ENCODE measurements at regions not wholly inside any gene's neighbourhood (a gene's known extent, or its start where the extent isn't known, plus 50 kb on each side); places are given as distances from the start of the nearest gene placed in this dataset.
"Not testable (repeated sequence)": the region's sequence is repeated elsewhere in the genome, so short reads cannot be mapped to it uniquely, and the experiment has no call there.

GRCh38 chr1:121511455-121511854, 326.7 kb downstream of the SRGAP2C start:
- not testable (repeated sequence) for H3K23ac ChIP-seq (ENCODE audit: low read length in 2 of 2); H3K4me3 ChIP-seq (ENCODE audit: insufficient read depth in 1 of 2, low read depth in 1 of 2, low read length in 2 of 2); H3K27me3 ChIP-seq (ENCODE audit: control insufficient read depth in 1 of 2, insufficient read depth in 1 of 2, low read length in 2 of 2); H3K4ac ChIP-seq (ENCODE audit: low read depth in 1 of 2, low read length in 2 of 2); H4K8ac ChIP-seq (ENCODE audit: low read length); H2BK5ac ChIP-seq (ENCODE audit: low read depth, low read length, poor library complexity, severe bottlenecking); H3K27ac ChIP-seq (ENCODE audit: low read length, poor library complexity, severe bottlenecking); H3K14ac ChIP-seq (ENCODE audit: low read length in 2 of 2); H2BK15ac ChIP-seq (ENCODE audit: low read depth, poor library complexity, severe bottlenecking); H4K91ac ChIP-seq (ENCODE audit: low read length); H3K79me1 ChIP-seq (replicated peaks; ENCODE audit: low read length, poor library complexity, severe bottlenecking); H3K4me1 ChIP-seq (ENCODE audit: control insufficient read depth, insufficient read depth, low read depth, low read length); H2BK120ac ChIP-seq (ENCODE audit: low read depth, low read length); H2AK5ac ChIP-seq (ENCODE audit: low read length, severe bottlenecking); DNase-seq; H2BK12ac ChIP-seq (ENCODE audit: low read length in 2 of 2); H3K4me2 ChIP-seq (ENCODE audit: low read length, poor library complexity, severe bottlenecking); H3K18ac ChIP-seq (ENCODE audit: low read depth in 1 of 2, low read length in 2 of 2); H2AFZ ChIP-seq (ENCODE audit: low read depth, low read length); H3K36me3 ChIP-seq (ENCODE audit: control insufficient read depth in 1 of 2, insufficient read depth in 2 of 2, low read depth in 1 of 2, low read length in 2 of 2); H3K9ac ChIP-seq (ENCODE audit: low read length)
- 73% methylated on average over 5 of the region's 5 CpGs for WGBS
- peaks cover 27% of the 10 kb centered on the region for H3K9me3 ChIP-seq (ENCODE audit: control insufficient read depth, low read length)

GRCh38 chr1:121511876-121512275, 327.1 kb downstream of the SRGAP2C start:
- H3K36me3 ChIP-seq (ENCODE audit: control insufficient read depth in 1 of 2, insufficient read depth in 2 of 2, low read depth in 1 of 2, low read length in 2 of 2); H3K4ac ChIP-seq (ENCODE audit: low read depth in 1 of 2, low read length in 2 of 2); H2BK120ac ChIP-seq (ENCODE audit: low read depth, low read length); H3K4me3 ChIP-seq (ENCODE audit: insufficient read depth in 1 of 2, low read depth in 1 of 2, low read length in 2 of 2); H3K9ac ChIP-seq (ENCODE audit: low read length); H3K27me3 ChIP-seq (ENCODE audit: control insufficient read depth in 1 of 2, insufficient read depth in 1 of 2, low read length in 2 of 2); H2AFZ ChIP-seq (ENCODE audit: low read depth, low read length); H3K79me1 ChIP-seq (replicated peaks; ENCODE audit: low read length, poor library complexity, severe bottlenecking); H4K8ac ChIP-seq (ENCODE audit: low read length); H2BK5ac ChIP-seq (ENCODE audit: low read depth, low read length, poor library complexity, severe bottlenecking); H2AK5ac ChIP-seq (ENCODE audit: low read length, severe bottlenecking); H2BK15ac ChIP-seq (ENCODE audit: low read depth, poor library complexity, severe bottlenecking); H3K4me2 ChIP-seq (ENCODE audit: low read length, poor library complexity, severe bottlenecking); H3K27ac ChIP-seq (ENCODE audit: low read length, poor library complexity, severe bottlenecking); H4K91ac ChIP-seq (ENCODE audit: low read length); H3K14ac ChIP-seq (ENCODE audit: low read length in 2 of 2); H3K4me1 ChIP-seq (ENCODE audit: control insufficient read depth, insufficient read depth, low read depth, low read length); H3K23ac ChIP-seq (ENCODE audit: low read length in 2 of 2); H2BK12ac ChIP-seq (ENCODE audit: low read length in 2 of 2); DNase-seq; H3K18ac ChIP-seq (ENCODE audit: low read depth in 1 of 2, low read length in 2 of 2): not testable (repeated sequence)
- peaks cover 27% of the 10 kb centered on the region for H3K9me3 ChIP-seq (ENCODE audit: control insufficient read depth, low read length)
- 67% methylated on average over 1 of the region's 1 CpG for WGBS

GRCh38 chr1:121515235-121515634, 330.5 kb downstream of the SRGAP2C start:
- WGBS = 57% methylated on average over 2 of the region's 2 CpGs
- peaks cover 12% of the 10 kb centered on the region for H3K9me3 ChIP-seq (ENCODE audit: control insufficient read depth, low read length)

GRCh38 chr1:121516234-121516967, 331.6 kb downstream of the SRGAP2C start:
- Histone ChIP-seq H2BK120ac (ENCODE audit: low read depth, low read length) (no peak overlapping the region), H3K4me2 (ENCODE audit: low read length, poor library complexity, severe bottlenecking) (no peak overlapping the region), H2BK5ac (ENCODE audit: low read depth, low read length, poor library complexity, severe bottlenecking) (no peak overlapping the region), H2AFZ (ENCODE audit: low read depth, low read length) (no peak overlapping the region), H3K18ac (ENCODE audit: low read depth in 1 of 2, low read length in 2 of 2) (no peak overlapping the region), H3K36me3 (ENCODE audit: control insufficient read depth in 1 of 2, insufficient read depth in 2 of 2, low read depth in 1 of 2, low read length in 2 of 2) (no peaks in the 10 kb centered on the region), H2AK5ac (ENCODE audit: low read length, severe bottlenecking) (no peak overlapping the region), H3K4me3 (ENCODE audit: insufficient read depth in 1 of 2, low read depth in 1 of 2, low read length in 2 of 2) (no peak overlapping the region), H3K79me1 (replicated peaks; ENCODE audit: low read length, poor library complexity, severe bottlenecking) (no peaks in the 10 kb centered on the region), H4K91ac (ENCODE audit: low read length) (no peak overlapping the region), H2BK12ac (ENCODE audit: low read length in 2 of 2) (no peak overlapping the region), H3K9ac (ENCODE audit: low read length) (no peak overlapping the region), H4K8ac (ENCODE audit: low read length) (no peak overlapping the region), H3K14ac (ENCODE audit: low read length in 2 of 2) (no peak overlapping the region), H3K27me3 (ENCODE audit: control insufficient read depth in 1 of 2, insufficient read depth in 1 of 2, low read length in 2 of 2) (peaks cover 0 to 36% of the 10 kb centered on the region in 2 experiments), H3K9me3 (ENCODE audit: control insufficient read depth, low read length) (peaks cover 8% of the 10 kb centered on the region), H3K4ac (ENCODE audit: low read depth in 1 of 2, low read length in 2 of 2) (no peak overlapping the region), H2BK15ac (ENCODE audit: low read depth, poor library complexity, severe bottlenecking) (no peak overlapping the region), H3K27ac (ENCODE audit: low read length, poor library complexity, severe bottlenecking) (no peak overlapping the region), H3K23ac (ENCODE audit: low read length in 2 of 2) (no peak overlapping the region), H3K4me1 (ENCODE audit: control insufficient read depth, insufficient read depth, low read depth, low read length) (peaks cover 8% of the 10 kb centered on the region)
- no peak for DNase-seq
- 98% methylated on average over 6 of the region's 8 CpGs for WGBS

More at GRCh38 chr1:121515235-121515634, 330.5 kb downstream of the SRGAP2C start:
- no peak overlapping the region for H4K8ac ChIP-seq (ENCODE audit: low read length)
- H3K27me3 ChIP-seq (ENCODE audit: control insufficient read depth in 1 of 2, insufficient read depth in 1 of 2, low read length in 2 of 2) = peaks cover 0 to 26% of the 10 kb centered on the region in 2 experiments
- no peak overlapping the region for H2AK5ac ChIP-seq (ENCODE audit: low read length, severe bottlenecking)
- H3K14ac ChIP-seq (ENCODE audit: low read length in 2 of 2) = no peak overlapping the region
- no peak overlapping the region for H3K9ac ChIP-seq (ENCODE audit: low read length)
- no peak overlapping the region for H3K27ac ChIP-seq (ENCODE audit: low read length, poor library complexity, severe bottlenecking)
- H2BK120ac ChIP-seq (ENCODE audit: low read depth, low read length) = no peak overlapping the region
- no peak overlapping the region for H3K4me3 ChIP-seq (ENCODE audit: insufficient read depth in 1 of 2, low read depth in 1 of 2, low read length in 2 of 2)
- no peak overlapping the region for H3K23ac ChIP-seq (ENCODE audit: low read length in 2 of 2)
- no peak for DNase-seq
- H2BK5ac ChIP-seq (ENCODE audit: low read depth, low read length, poor library complexity, severe bottlenecking) = no peak overlapping the region
- H2BK15ac ChIP-seq (ENCODE audit: low read depth, poor library complexity, severe bottlenecking) = no peak overlapping the region
- peaks cover 8% of the 10 kb centered on the region for H3K4me1 ChIP-seq (ENCODE audit: control insufficient read depth, insufficient read depth, low read depth, low read length)
- no peak overlapping the region for H3K4me2 ChIP-seq (ENCODE audit: low read length, poor library complexity, severe bottlenecking)
- H3K79me1 ChIP-seq (replicated peaks; ENCODE audit: low read length, poor library complexity, severe bottlenecking) = no peaks in the 10 kb centered on the region
- H3K36me3 ChIP-seq (ENCODE audit: control insufficient read depth in 1 of 2, insufficient read depth in 2 of 2, low read depth in 1 of 2, low read length in 2 of 2) = no peaks in the 10 kb centered on the region
- no peak overlapping the region for H4K91ac ChIP-seq (ENCODE audit: low read length)
- no peak overlapping the region for H3K18ac ChIP-seq (ENCODE audit: low read depth in 1 of 2, low read length in 2 of 2)
- no peak overlapping the region for H2BK12ac ChIP-seq (ENCODE audit: low read length in 2 of 2)
- no peak overlapping the region for H2AFZ ChIP-seq (ENCODE audit: low read depth, low read length)
- no peak overlapping the region for H3K4ac ChIP-seq (ENCODE audit: low read depth in 1 of 2, low read length in 2 of 2)

All from mesenchymal stem cell (in vitro differentiated cells and primary cell).